ENCODE measurements at regions not wholly inside any gene's neighbourhood (a gene's known extent, or its start where the extent isn't known, plus 50 kb on each side); places are given as distances from the start of the nearest gene placed in this dataset.
"Not testable (repeated sequence)": the region's sequence is repeated elsewhere in the genome, so short reads cannot be mapped to it uniquely, and the experiment has no call there.

DNA sequence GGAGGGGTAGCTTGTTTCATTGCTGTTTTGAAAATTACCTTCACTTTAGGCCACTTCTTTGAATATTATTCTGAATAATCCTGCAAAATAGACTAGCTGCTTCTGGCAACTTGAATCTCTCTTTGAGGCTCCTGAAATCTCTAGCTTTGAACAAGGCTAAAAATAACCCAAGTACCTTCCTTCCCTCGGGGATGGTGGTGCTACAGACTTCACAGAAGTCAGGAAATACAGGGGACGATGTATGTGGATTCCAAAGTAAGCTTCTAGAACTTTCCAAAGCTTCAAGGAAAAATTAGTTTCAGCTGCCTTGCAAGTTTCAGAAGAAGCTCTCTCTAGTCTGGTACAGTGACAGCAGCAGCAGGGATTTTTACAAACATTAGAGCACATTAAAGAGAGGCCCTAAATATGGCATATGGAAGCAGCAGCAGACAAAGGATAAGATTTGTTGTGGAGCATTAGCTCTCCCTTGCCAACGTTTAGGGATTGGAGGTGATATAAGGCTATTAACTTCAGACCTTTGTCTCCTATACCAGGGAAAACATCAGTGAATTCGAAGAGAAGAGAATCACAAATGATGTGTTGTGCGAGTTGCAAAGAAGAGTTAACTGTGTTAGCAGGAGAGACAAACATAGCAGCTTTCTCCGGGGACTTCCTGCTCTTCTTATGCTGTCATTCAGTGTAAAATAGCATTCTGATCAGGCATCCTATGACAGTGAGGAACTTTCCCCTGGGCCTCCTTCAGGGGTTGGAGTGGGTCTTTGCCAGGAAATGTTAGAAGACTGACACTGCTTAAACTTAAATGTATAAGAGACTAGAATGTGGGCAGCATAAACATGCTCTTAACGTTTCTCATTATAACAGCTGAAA, 783.0 kb upstream of the ARPP21 start:
- DNase-seq = no peak

- no peak for DNase-seq
These were observed 781.2 kb upstream of the ARPP21 start for GRCh38 chr3:34858067-34858660.

- peak; percentile 39 for DNase-seq
These were observed 779.6 kb upstream of the ARPP21 start for GRCh38 chr3:34859746-34860145.

- DNase-seq = no peak
These were observed 776.9 kb upstream of the ARPP21 start for GRCh38 chr3:34862456-34862855.

DNA sequence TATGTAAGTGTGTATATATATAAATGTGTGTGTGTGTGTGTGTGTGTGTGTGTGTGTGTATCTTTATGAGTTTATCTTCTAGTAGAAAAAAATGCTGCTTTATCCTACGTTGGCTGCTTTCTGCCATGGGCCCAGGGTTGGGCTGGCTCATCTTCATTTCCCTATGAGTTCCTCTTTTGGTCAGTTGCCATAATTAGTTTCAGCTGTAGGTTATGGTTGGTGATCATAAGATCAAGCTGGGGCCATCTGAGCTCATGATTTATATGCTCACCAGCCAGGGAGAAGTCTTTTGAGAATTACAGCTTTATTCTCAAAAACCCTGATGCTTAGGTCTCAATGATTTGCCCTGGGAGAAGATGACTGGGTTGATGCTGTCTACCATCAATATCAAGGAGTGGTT, 775.8 kb upstream of the ARPP21 start:
- DNase-seq = no peak

GRCh38 chr3:34864011-34864410, 775.3 kb upstream of the ARPP21 start:
- DNase-seq = peak; percentile 5

GRCh38 chr3:34865346-34865745, 774.0 kb upstream of the ARPP21 start:
- DNase-seq = no peak

GRCh38 chr3:34868935-34869334, 770.4 kb upstream of the ARPP21 start:
- no peak for DNase-seq

DNA sequence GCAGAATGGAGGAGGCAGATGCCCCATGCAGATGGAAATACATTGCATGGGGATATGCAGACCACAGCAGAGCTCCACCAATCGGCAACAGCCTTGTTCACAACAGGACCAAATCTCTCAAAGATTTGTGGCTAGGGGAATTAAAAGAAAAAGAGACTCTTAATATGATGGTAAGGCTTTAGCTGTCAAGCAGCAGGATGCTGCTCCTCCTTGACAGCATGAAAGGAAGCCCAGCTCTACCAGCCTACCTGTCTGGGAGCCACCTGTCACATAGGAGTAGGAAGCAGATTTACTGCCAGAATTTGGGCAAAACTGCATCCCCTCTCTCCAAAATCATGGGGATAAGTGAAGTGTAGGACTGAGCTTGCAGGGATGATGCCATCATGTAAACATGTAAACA, 769.6 kb upstream of the ARPP21 start:
- DNase-seq = no peak

DNA sequence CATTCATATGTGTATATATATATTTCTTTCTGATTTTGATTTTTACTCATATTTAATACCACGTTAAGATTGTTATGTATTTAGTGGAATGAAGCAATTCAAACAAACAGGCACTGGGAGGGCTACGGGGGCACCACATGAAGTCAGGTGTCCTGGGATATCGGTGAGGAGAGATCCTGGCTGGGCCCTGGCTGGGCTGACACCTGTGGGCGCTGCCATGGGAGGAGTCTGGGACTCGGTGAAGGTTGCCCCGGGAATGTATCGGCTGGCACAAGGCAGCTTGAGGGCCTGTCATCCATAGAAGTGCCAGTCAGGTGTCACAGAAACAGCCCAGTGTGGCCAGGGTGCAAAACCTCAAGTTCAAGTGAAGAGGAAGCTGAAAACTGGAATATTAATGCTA, 766.9 kb upstream of the ARPP21 start:
- no peak for DNase-seq

GRCh38 chr3:34876997-34877396, 762.3 kb upstream of the ARPP21 start:
- no peak for DNase-seq

DNA sequence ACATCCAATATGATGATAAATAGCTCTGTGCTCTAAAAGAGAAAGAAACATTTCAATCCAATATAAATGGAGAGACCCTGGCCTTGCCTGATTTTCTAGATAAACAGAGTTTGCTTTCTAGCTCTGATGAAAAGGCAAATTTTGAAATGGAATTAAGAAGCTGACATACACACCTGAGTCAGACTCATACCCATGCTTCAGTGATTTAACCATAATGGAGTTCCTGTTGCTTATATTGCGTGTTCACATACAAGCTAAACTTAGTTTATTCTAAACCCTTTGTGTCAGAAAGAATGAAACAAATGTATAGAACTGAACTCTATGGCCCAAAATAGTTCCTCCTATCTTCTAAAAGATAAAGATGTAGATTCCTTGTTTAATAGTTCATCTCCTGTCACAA, 760.8 kb upstream of the ARPP21 start:
- DNase-seq = no peak

DNA sequence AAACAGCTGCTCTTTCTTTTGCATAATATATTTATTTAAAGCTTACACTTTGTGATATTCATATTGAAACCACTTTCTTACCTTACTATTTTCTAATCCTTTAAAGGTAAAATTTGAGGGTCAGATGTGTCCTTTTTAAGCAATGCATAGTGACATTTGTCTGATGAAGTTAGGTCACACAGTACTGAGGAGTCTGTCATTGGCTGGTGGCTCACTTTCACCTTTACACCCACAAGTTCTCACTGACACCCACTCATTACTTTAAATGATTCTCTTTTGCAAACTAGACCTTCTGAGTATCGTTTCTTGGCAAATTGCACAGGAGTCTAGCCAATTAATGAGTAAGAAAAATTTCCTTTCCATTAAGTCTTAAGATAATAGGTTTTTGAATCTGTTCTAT, 758.3 kb upstream of the ARPP21 start:
- DNase-seq = no peak

DNA sequence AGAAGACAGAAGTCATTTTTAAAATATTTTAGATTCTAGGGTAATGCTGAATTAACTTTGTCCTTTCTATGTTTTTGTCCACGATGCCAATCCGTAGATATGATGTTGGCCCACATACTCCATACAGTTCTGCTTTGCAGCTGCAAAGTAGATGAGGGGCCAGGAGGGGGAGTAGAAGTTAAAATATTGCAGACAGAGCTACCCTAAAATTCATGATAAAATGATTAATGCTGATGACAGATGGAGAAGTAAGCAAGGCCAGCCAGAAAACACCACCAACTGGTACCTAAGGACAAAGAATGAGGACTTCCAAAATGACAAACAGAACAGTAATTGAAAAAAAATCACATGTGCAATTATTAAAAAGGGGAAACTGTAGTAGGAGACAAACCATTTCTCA, 756.6 kb upstream of the ARPP21 start:
- no peak for DNase-seq

- no peak for DNase-seq
These were observed 755.3 kb upstream of the ARPP21 start for GRCh38 chr3:34884007-34884406.

DNA sequence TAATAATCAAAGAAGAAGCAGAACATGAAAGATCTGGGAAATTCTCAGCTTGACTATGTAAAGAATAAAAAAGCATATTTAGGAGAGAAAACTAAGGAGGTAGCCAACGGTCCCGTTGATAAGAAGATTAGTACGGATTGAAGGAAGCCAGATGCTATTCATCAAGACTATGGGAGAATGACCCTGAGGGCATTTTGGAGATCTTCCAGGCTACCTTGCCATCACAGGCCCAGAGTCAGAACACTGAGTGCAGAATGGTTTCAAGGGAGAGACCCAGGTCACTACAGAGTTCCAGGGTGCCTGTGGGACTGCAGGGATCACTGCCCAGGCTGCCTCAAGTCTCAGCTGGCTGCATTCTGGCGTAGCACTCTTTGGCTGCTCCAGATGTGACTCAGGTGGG, 752.9 kb upstream of the ARPP21 start:
- DNase-seq = no peak

GRCh38 chr3:34889641-34890040, 749.7 kb upstream of the ARPP21 start:
- DNase-seq = no peak

- DNase-seq = no peak
These were observed 749.1 kb upstream of the ARPP21 start for GRCh38 chr3:34890247-34890646.

DNA sequence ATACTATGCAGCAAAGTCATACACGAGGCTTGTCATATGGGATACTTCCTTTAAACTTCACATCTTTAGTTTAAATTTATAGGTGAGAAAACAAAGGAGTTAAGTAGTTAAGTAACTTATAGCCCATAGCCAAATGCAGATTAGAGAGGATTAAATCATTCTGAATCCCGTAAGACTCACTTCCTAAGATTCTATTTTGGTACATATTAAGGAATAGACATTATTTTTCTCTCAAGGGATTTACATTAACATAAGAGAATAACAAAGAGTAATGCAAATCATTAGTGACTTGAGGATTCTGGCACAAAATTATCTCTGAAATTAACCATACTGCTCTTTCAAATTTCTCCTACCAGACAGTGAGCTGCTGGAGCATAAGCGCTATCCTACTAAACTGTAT, 747.4 kb upstream of the ARPP21 start:
- no peak for DNase-seq

GRCh38 chr3:34895841-34896240, 743.5 kb upstream of the ARPP21 start:
- no peak for DNase-seq

GRCh38 chr3:34909679-34910078, 729.6 kb upstream of the ARPP21 start:
- not testable (repeated sequence) for DNase-seq

- DNase-seq = no peak
These were observed 720.3 kb upstream of the ARPP21 start for GRCh38 chr3:34919025-34919424.

DNA sequence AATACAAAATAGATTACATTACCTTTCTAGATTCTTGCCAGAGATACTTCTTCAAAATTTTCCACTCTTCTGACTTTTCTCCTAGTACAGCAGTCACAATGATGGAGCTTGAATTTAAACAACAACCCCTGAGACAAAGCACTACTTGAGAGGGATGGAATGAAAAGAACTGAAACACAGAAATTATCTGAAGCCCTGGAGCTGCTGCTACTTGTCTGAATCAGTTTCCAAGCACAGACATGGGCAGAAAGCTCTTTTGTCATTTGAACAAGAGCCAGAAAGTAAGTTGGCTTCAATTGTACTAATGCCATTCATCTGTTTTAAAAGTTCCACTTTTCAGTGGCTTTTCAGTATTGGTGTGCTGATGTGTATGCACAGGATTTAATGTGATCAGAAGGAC, 718.5 kb upstream of the ARPP21 start:
- DNase-seq = no peak

DNA sequence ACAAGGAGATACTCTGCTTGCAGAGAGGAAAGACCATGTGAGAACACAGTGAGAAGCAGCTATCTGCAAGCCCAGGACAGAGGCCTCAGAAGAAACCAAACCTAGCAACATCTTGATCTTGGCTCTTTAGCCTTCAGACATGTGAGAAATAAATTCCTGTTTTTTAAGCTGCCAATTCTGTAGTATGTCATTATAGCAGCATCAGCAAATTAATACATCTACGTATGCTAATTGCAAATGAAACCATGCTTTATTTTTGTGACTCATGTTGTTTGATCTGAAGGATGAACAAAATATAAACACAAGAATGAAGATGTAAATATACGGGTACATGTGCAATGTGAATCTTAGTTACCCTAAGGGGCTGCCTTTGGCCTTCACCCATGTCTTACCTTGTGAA, 714.4 kb upstream of the ARPP21 start:
- DNase-seq = no peak

- no peak for DNase-seq
These were observed 713.5 kb upstream of the ARPP21 start for GRCh38 chr3:34925851-34926250.

All from kidney glomerular epithelial cell (primary cell).